GM19452 (cell line): ENCODE measurements at regions not wholly inside any gene's neighbourhood (a gene's known extent, or its start where the extent isn't known, plus 50 kb on each side); places are given as distances from the start of the nearest gene placed in this dataset.

Experiments used
- ATAC-seq: cut with Tn5 transposase; IDR thresholded peaks from one replicate; pipeline ENCODE4 v1.9.1; 2021; ENCODE audit not compliant: unreplicated experiment

DNA sequence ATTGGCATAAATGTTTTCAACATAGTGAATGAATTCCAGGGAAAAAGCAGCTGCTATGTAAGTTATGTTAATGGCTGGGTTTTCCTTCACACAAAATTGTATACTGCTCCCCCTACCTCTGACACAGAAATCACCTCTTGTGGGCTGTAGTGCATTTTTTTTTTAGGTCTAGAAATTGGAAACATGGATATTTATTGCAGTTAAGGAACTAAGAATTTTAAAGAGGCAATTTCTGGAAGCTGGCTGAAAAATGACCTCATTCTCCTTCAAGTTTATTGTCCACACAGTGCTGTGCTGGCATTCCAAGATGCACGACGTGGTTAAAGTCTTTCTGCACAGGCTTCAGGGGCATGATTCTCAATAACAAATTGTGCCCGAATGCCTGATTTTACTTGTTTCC, 1424.2 kb downstream of the MRPL39 start:
- ATAC-seq, result no peak

DNA sequence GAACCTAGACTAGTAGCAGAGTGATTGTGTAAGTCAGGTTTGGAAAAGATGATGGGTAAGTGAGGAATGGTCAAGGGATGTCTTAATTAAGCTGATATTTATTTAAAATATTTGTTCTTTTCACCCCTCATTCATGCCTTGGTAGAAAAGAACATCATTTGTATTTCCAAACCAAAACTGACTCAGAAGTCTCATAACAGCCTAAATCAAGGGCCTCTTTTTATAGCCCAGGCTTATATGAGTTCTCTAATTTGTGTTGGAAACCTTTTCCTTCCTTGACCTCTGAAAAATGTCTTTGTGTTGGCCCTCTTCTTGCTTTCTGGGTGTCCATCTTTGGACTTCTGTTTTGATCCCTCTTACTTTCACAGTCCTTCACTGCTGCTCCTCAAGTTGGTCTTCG, 1428.2 kb downstream of the MRPL39 start:
- no peak for ATAC-seq

GRCh38 chr21:24175106-24175505, 1432.2 kb downstream of the MRPL39 start:
- ATAC-seq, result no peak

- no peak for ATAC-seq
These were observed 1435.5 kb downstream of the MRPL39 start for GRCh38 chr21:24171736-24172135.

DNA sequence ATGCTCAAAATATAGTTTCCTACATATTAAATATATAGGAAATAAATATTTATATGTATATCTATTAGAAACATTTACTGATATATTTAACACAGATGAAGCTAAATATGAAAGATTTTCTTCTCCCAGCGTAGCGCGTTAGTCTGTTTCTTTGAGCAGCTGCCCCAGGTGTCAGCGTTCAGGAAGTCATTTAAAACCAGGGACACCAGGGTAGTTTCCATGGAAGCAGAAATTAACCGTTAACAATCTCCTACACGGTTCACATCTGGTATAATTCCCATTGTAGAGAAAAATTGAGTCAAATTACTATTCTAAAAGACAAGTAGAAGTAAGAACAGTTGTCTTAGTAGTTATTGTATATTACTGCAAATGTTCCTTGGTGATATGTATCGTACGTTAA, 1443.7 kb downstream of the MRPL39 start:
- no peak for ATAC-seq

DNA sequence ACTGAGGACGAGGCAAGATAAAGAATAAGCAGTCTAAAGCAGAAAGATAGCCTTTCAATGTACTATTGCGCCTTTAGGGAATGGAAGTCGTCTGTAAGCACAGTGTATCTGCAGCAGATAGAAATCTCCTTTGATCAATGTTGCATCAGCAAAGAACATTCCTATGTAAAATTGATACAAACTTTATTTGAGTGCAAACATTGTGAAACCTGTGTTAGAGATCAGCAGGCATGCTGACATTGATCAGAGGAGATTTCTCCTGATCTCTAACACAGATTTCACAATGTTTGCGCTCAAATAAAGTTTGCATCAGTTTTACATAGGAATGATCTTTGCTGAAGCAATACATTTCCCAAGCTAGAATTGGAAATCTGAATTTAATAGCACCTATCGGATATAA, 1446.8 kb downstream of the MRPL39 start:
- ATAC-seq, result no peak

DNA sequence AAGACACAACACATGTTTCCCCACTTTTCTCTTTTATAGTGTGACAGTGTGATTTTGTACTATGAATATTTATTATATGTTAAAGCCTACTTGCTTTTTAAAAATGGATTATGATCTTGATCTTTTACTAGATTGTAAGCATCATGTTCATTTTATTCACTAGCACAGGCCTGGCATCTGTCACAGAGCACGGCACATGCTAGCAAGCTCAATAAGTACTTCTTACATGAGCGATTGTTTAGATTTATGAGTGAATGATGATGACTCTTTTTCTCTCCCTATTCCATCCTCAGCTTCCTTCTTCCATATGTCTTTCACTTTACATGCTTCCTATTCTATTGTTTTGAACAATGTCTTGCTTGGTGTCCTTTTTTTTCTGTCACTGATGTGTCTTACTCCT, 1454.1 kb downstream of the MRPL39 start:
- no peak for ATAC-seq

DNA sequence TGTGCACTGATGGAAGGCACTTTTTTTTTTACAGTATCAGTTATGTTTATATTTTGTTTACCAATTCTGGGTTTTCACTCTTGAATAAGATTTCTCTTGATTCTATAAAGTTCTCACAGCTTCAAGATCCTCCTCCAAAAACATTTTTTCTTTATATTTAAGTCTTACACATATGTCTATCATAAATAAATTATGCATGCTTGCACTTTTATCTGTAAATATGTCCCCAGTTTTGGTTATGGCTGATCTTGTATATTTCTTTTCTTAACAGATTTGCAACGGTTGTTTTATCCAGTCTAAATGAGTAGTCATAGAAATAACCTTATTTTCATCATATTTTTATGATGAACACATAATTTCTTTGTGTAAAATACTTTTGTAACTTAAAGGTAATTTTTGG, 1456.5 kb downstream of the MRPL39 start:
- no peak for ATAC-seq

- no peak for ATAC-seq
These were observed 1458.8 kb downstream of the MRPL39 start for GRCh38 chr21:24148461-24148860.

DNA sequence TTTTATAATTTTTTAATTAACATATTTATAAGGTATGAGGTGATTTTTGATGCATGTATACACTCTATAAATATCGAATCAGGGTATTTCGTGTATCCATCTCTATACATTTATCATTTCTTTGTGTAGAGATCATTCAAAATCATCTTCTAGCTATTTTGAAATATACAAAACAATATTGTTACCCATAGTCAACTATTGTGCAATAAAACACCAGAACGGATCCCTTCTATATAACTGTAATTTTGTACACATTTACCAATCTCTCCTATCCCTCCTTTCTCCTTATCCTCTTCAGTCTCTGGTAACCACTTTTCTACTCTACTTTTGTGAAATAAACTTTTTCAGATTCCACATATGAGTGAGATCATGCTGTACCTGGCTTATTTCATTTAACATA, 1459.6 kb downstream of the MRPL39 start:
- ATAC-seq, result no peak

DNA sequence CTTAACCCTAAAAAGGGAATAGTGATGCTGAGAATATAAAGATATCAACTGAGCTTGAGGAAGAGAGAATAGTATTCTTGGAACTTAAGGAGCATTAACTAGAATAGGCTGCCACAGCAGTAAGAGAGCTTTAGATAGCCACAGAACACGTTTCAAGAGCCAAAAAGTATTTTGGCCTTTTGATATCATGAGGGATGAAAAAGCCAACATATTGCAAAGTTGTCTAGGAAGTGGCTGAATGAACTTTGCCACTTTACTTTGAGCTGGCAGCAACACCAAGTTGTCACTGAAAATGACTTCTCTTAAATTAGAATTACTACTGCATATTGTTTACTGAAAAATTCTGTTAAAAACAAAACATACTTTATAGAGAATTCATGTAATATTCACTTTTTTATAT, 1476.2 kb downstream of the MRPL39 start:
- ATAC-seq, result no peak

DNA sequence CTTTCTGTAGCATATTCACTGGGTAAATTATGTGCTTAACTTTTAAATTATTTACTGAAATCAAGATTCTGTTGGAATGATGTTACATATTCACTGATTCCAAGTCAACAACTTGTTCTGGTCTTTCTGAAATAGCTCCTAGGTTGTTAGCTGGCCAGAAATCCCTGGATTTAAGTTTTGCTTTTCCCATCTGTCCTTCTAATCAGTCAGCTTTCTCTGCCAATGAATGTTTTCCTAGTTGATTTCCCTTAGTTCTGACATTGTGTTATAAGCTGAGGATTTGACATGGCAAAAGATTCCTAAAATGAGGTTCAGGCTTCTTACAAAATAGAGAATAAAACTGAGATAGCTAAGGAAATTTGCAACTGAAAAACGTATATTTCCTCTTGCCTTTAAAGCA, 1479.6 kb downstream of the MRPL39 start:
- ATAC-seq, result no peak

GRCh38 chr21:24123785-24124184, 1483.5 kb downstream of the MRPL39 start:
- no peak for ATAC-seq

- no peak for ATAC-seq
These were observed 1488.4 kb downstream of the MRPL39 start for GRCh38 chr21:24118738-24119459.

DNA sequence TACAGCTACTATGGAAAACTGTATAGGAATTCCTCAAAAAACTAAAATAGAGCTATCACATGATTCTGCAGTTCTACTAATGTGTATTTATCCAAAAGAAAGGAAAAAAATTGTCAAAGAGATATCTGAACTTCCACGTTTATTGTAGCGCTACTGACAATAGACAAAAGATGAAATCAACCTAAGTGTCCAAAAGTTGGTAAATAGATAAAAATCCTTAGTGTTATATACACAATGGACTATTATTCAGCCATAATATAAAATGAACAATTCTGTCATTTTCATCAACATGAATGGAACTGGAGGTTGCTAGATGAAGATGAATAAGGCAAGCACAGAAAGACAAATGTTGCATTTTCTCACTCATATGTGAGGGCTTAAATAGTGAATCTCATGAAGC, 1492.1 kb downstream of the MRPL39 start:
- ATAC-seq, result no peak

DNA sequence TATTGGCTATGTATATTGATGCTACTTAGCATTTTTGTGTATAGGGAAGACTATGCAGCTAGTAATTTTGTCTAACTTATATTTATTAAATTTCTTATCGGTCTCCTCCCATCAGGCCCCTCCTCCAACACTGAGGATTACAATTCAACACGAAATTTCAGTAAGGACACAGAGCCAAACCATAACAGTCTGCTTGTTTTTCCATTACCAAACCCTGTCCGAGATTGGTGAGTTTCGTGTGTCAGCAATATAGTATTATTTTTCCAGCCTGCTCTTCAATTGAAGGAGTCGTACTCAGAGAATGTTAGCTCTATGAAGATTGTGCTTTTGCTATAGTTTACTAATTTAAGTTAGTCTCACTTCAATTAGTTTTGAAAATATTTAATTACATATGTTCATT, 1495.3 kb downstream of the MRPL39 start:
- ATAC-seq, result no peak

- ATAC-seq, result no peak
These were observed 1496.4 kb downstream of the MRPL39 start for GRCh38 chr21:24110846-24111245.

GRCh38 chr21:24097181-24097580, 1510.1 kb downstream of the MRPL39 start:
- ATAC-seq, result no peak

- no peak for ATAC-seq
These were observed 1510.6 kb downstream of the MRPL39 start for GRCh38 chr21:24096651-24097050.

DNA sequence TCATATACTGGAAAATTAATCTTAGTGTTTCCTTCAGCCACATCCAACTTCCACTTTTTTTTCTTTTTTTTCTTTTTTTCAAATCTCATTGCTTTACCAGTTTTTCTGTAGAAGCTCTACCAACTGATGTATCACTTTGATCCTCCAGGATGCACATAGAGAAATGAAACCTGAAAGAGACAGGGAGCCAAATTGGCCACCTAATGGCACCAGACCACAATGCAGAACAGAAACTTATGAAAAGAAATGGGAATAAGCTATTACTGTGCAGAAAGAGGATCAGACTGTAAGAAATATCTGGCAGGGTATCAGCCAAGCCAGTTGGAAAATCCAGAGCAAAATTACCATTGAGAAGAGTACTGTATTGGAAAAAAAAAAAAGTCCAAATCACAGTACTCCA, 1514.2 kb downstream of the MRPL39 start:
- no peak for ATAC-seq

GRCh38 chr21:24076179-24076578, 1531.1 kb downstream of the MRPL39 start:
- no peak for ATAC-seq

DNA sequence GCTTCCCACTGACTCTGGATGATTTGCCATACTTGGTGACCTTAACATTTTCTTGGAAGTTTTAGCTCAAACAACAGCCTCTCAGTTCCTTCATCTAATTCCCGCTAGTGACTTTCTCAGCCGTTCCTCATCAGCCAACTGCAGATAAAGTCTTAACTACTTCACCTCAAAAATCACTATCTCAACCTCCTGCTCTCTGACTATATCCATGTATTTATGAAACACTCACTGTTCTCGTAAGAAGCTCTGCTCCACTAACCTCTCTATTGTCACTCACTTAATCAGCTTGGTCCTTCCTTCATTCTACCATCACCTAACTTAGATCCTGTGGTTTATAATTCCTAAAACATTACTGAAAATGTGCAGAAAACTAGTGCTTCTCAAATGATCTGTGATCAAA, 1551.6 kb downstream of the MRPL39 start:
- ATAC-seq, result no peak

DNA sequence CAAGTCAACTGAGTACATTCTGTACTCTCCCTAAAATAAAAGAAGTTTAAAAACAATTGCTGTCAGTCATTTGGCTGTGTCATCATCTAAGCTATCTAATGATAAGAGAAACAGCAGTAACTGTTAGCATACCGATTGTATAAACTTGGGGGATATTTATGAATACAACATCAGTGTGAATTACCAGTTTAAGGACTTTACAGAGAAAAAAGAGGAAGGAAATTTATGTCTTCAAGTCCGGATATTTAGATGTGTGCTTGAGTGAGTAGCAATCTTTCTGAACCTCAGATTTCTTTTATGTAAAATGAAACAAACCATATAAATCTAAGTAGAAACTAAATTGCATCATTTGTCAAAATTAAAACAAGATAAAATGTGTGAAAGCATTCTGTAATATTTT, 1557.0 kb downstream of the MRPL39 start:
- ATAC-seq, result no peak
